GM12878 (cell line): ENCODE measurements at regions not wholly inside any gene's neighbourhood (a gene's known extent, or its start where the extent isn't known, plus 50 kb on each side); places are given as distances from the start of the nearest gene placed in this dataset.

ENCODE experiments used
- ATAC-seq: fragments of 200-7000 bp; cut with Tn5 transposase; 3 replicates; pipeline ENCODE4 v1.9.1; 2020; ENCODE audit warnings: mild to moderate bottlenecking, moderate library complexity
- BruUV-seq: library from RNA; stranded (reverse); fragments of 400-500 nt; replicated peaks from 2 replicates; lab custom pipeline; 2021; lab: Mats Ljungman, UMichigan
- CTCF ChIA-PET: fragments of 300-600 bp; sonication (Branson Sonifier 250); formaldehyde crosslinking; extraction: SDS; loops from one replicate; lab custom pipeline; 2021; ENCODE audit warnings: inconsistent platforms; lab: Yijun Ruan, JAX
- POLR2A ChIA-PET: fragments of 350-600 bp; formaldehyde crosslinking; extraction: SDS; loops from one replicate; lab custom pipeline; 2021; ENCODE audit warnings: inconsistent platforms; lab: Charles Lee
- RAD21 ChIA-PET: fragments of 300-600 bp; sonication (Branson Sonifier 250); formaldehyde crosslinking; loops from one replicate; lab custom pipeline; 2023; ENCODE audit warnings: antibody characterized with exemption; ENCODE audit not compliant: unreplicated experiment; lab: Charles Lee
- SMC1A ChIA-PET: fragments of 300-600 bp; sonication (Branson Sonifier 250); formaldehyde crosslinking; loops from one replicate; lab custom pipeline; 2023; ENCODE audit not compliant: unreplicated experiment, uncharacterized antibody; lab: Charles Lee
- DNase-seq: peaks from one replicate; pipeline ENCODE4 v3.0.0-alpha.2; 2011; ENCODE audit warnings: low read depth, low spot score
- FAIRE-seq: peaks from 3 replicates; lab custom pipeline; 2011; peaks lifted over from hg19 to GRCh38; lab: Jason Lieb, UNC
- H2AFZ ChIP-seq: 2 replicates; pipeline ENCODE4 v1.6.0; 2011; ENCODE audit warnings: low read depth, low read length, control low read depth; ENCODE audit not compliant: control insufficient read depth
- H3K27ac ChIP-seq: 2 replicates; pipeline ENCODE4 v1.5.1; 2011; ENCODE audit warnings: control low read depth; ENCODE audit not compliant: control insufficient read depth, insufficient read depth
- H3K27me3 ChIP-seq, 2 experiments: replicated peaks in 1 of 2; 2 replicates each; pipeline versions ENCODE4 v1.6.0 to v1.6.1; 2011; ENCODE audit warnings: low read length in 1 of 2; ENCODE audit not compliant: control insufficient read depth in 2 of 2, insufficient read depth in 2 of 2
- H3K36me3 ChIP-seq, 2 experiments: 2 replicates each; pipeline ENCODE4 v1.5.1; 2011; ENCODE audit warnings: low read length in 1 of 2; ENCODE audit not compliant: control insufficient read depth in 2 of 2, insufficient read depth in 2 of 2
- H3K4me1 ChIP-seq: 2 replicates; pipeline ENCODE4 v1.6.1; 2011; ENCODE audit warnings: mild to moderate bottlenecking, low read length, moderate library complexity, mixed read lengths; ENCODE audit not compliant: control insufficient read depth, insufficient read depth
- H3K4me2 ChIP-seq: 2 replicates; pipeline ENCODE4 v1.6.0; 2011; ENCODE audit warnings: control low read depth; ENCODE audit not compliant: control insufficient read depth, insufficient read depth
- H3K4me3 ChIP-seq: fragments of 200-600 bp; sonication (generic); 2 replicates; pipeline ENCODE4 v1.5.1; 2016
- H3K79me2 ChIP-seq: 2 replicates; pipeline ENCODE4 v1.6.0; 2011; ENCODE audit warnings: low read length; ENCODE audit not compliant: control insufficient read depth, insufficient read depth
- H3K9ac ChIP-seq: 2 replicates; pipeline ENCODE4 v1.8.0; 2011; ENCODE audit warnings: low read length, control low read depth, mixed read lengths; ENCODE audit not compliant: control insufficient read depth, insufficient read depth
- H3K9me3 ChIP-seq: replicated peaks from 3 replicates; pipeline ENCODE4 v1.5.1; 2011; ENCODE audit warnings: mild to moderate bottlenecking, low read length; ENCODE audit not compliant: control insufficient read depth, insufficient read depth
- H4K20me1 ChIP-seq: 2 replicates; pipeline ENCODE4 v1.6.0; 2011; ENCODE audit not compliant: control insufficient read depth, insufficient read depth
- BACH1 ChIP-seq: fragments of 450-650 bp; IDR thresholded peaks from 2 replicates; pipeline ENCODE4 v1.6.1; 2017; ENCODE audit warnings: mild to moderate bottlenecking, borderline replicate concordance
- BHLHE40 ChIP-seq, 2 experiments: fragments of 450-650 bp in 1 of 2; IDR thresholded peaks; 2 replicates each; pipeline ENCODE4 v1.6.1; 2011 to 2017; ENCODE audit warnings: low read depth in 2 of 2, borderline replicate concordance in 1 of 2, improper control_type of control experiment in 1 of 2, low read length in 1 of 2, mild to moderate bottlenecking in 1 of 2
- REST ChIP-seq: IDR thresholded peaks from 2 replicates; pipeline ENCODE4 v1.6.1; 2012; ENCODE audit warnings: mild to moderate bottlenecking, low read depth, low read length
- ZZZ3 ChIP-seq: IDR thresholded peaks from 2 replicates; pipeline ENCODE4 v1.6.1; 2011; ENCODE audit warnings: low read depth; ENCODE audit not compliant: control insufficient read depth, insufficient read length
- WGBS: methylation state at CpG from one replicate; pipeline ENCODE4 v1.1.6; 2016; ENCODE audit warnings: low lambda C conversion rate; ENCODE audit not compliant: insufficient replicate concordance, insufficient coverage; ENCODE audit errors: missing lambda C conversion rate; 5-methylcytosine and 5-hydroxymethylcytosine counted together
- in situ Hi-C: fragments of 300-500 bp; cut with MboI; formaldehyde crosslinking; loops from 9 replicates; pipeline ENCODE4 v1.14.3; 2018; ENCODE audit warnings: mixed read lengths
- intact Hi-C: fragments of 100-400 bp; cut with micrococcal nuclease; formaldehyde crosslinking; loops from one replicate; pipeline ENCODE4 v1.14.2; 2022; ENCODE audit not compliant: unreplicated experiment
- TF ChIP-seq, protein P1 (sequence below): fragments of 450-650 bp; formaldehyde crosslinking; IDR thresholded peaks from 2 replicates; pipeline ENCODE4 v1.5.0; 2022; ENCODE audit warnings: mild to moderate bottlenecking, missing genetic modification characterization

DNA sequence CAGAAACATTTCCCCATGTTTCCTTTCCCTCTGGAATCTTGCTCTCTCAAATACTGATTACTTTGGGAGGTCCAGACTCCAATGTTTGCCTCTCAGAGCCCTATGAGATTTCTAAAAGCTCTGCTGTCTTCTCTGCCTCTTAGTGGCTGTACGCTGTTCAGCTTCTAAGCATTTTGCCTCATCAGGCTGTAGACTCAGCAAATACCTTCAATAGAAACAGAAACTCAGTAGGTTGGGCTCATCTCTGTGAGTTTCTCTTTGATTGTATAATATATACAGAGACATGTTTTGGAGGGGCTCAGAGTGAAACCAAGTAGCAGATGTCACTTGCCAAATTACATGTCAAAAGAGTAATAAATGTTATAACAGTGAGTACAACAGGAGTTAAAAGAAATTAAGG is 380.8 kb upstream of the MEIS2 start:
- no peaks in the 10 kb centered on the region for H3K4me1 ChIP-seq
- no peaks in the 10 kb centered on the region for H3K36me3 ChIP-seq
- FAIRE-seq (no peak), ATAC-seq (no peak), DNase-seq (no peak)
- no peak overlapping the region for H3K27ac ChIP-seq
- POLR2A ChIA-PET, result no interaction called here
- no peaks in the 10 kb centered on the region for H3K79me2 ChIP-seq
- H3K27me3 ChIP-seq, result no peaks in the 10 kb centered on the region
- SMC1A ChIA-PET, result interaction anchor here (0.9 kb wide), 1 partner anchor 122 kb away, joined by 3 read pairs; no protein-coding TSS in a partner anchor
- BruUV-seq, result no TSS peak
- RAD21 ChIA-PET, result no interaction called here
- no peak overlapping the region for H2AFZ ChIP-seq
- CTCF ChIA-PET, result interaction anchor here (0.7 kb wide), 1 partner anchor 56 kb away, joined by 3 read pairs; no protein-coding TSS in a partner anchor
- H3K4me3 ChIP-seq, result no peak overlapping the region
- TF ChIP-seq BACH1 (no peak), BHLHE40 (IDR thresholded peaks at IDR 0.05; ENCODE audit: borderline replicate concordance in 1 of 2, low read depth in 2 of 2, low read length in 1 of 2) (no peak), ZZZ3 (no peak), REST (no peak)
- TF ChIP-seq, protein P1, sequence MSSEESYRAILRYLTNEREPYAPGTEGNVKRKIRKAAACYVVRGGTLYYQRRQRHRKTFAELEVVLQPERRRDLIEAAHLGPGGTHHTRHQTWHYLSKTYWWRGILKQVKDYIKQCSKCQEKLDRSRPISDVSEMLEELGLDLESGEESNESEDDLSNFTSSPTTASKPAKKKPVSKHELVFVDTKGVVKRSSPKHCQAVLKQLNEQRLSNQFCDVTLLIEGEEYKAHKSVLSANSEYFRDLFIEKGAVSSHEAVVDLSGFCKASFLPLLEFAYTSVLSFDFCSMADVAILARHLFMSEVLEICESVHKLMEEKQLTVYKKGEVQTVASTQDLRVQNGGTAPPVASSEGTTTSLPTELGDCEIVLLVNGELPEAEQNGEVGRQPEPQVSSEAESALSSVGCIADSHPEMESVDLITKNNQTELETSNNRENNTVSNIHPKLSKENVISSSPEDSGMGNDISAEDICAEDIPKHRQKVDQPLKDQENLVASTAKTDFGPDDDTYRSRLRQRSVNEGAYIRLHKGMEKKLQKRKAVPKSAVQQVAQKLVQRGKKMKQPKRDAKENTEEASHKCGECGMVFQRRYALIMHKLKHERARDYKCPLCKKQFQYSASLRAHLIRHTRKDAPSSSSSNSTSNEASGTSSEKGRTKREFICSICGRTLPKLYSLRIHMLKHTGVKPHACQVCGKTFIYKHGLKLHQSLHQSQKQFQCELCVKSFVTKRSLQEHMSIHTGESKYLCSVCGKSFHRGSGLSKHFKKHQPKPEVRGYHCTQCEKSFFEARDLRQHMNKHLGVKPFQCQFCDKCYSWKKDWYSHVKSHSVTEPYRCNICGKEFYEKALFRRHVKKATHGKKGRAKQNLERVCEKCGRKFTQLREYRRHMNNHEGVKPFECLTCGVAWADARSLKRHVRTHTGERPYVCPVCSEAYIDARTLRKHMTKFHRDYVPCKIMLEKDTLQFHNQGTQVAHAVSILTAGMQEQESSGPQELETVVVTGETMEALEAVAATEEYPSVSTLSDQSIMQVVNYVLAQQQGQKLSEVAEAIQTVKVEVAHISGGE (CRISPR knock-in tag), result no peak
- in situ Hi-C loops, result no loop called here
- intact Hi-C loops, result no loop called here
- 5% methylated on average over 1 of the region's 1 CpG for WGBS
- no peak overlapping the region for H3K4me2 ChIP-seq
- no peaks in the 10 kb centered on the region for H4K20me1 ChIP-seq
- H3K9ac ChIP-seq, result no peak overlapping the region
- H3K9me3 ChIP-seq, result no peaks in the 10 kb centered on the region
